ENCODE measurements at regions not wholly inside any gene's neighbourhood (a gene's known extent, or its start where the extent isn't known, plus 50 kb on each side); places are given as distances from the start of the nearest gene placed in this dataset.
"Not testable (repeated sequence)": the region's sequence is repeated elsewhere in the genome, so short reads cannot be mapped to it uniquely, and the experiment has no call there.

GRCh38 chr2:84300696-84301029 lies 158.4 kb downstream of the SUCLG1 start:
- no peak for ATAC-seq
- WGBS, 2 donors, result 60 to 66% methylated on average over 4 of the region's 4 CpGs
- TF ChIP-seq CTCF (IDR thresholded peaks at IDR 0.05), result no peak
- no peak for TF ChIP-seq POLR2A (IDR thresholded peaks at IDR 0.05)

GRCh38 chr2:84300001-84300695 lies 158.9 kb downstream of the SUCLG1 start:
- 37 to 52% methylated on average over 8 of the region's 8 CpGs for WGBS, 2 donors
- H3K27ac ChIP-seq; H3K4me1 ChIP-seq; H3K27me3 ChIP-seq; H3K4me3 ChIP-seq; DNase-seq; H3K36me3 ChIP-seq (replicated peaks in 1 of 2; ENCODE audit: insufficient read depth in 1 of 2, low read depth in 2 of 2); ATAC-seq; H3K9me3 ChIP-seq; intact Hi-C loops (cut with DNase I): not testable (repeated sequence)

More at GRCh38 chr2:84300696-84301029, 158.4 kb downstream of the SUCLG1 start:
- Histone ChIP-seq H3K36me3 (replicated peaks in 1 of 2; ENCODE audit: insufficient read depth in 1 of 2, low read depth in 2 of 2) (no peaks in the 10 kb centered on the region), H3K27ac (no peak overlapping the region), H3K27me3 (no peaks in the 10 kb centered on the region), H3K9me3 (no peaks in the 10 kb centered on the region), H3K4me1 (no peaks in the 10 kb centered on the region), H3K4me3 (no peak overlapping the region)
- no peak for DNase-seq
- intact Hi-C loops (cut with DNase I), result no loop called here

- Histone ChIP-seq H3K27me3 (no peaks in the 10 kb centered on the region), H3K36me3 (replicated peaks in 1 of 2; ENCODE audit: insufficient read depth in 1 of 2, low read depth in 2 of 2) (no peaks in the 10 kb centered on the region), H3K4me3 (no peak overlapping the region), H3K27ac (no peak overlapping the region), H3K4me1 (no peaks in the 10 kb centered on the region), H3K9me3 (no peaks in the 10 kb centered on the region)
- 66 to 70% methylated on average over 3 of the region's 3 CpGs for WGBS, 2 donors
- ATAC-seq, result no peak
- DNase-seq, result no peak
- TF ChIP-seq CTCF (IDR thresholded peaks at IDR 0.05) (no peak), POLR2A (IDR thresholded peaks at IDR 0.05) (no peak)
- intact Hi-C loops (cut with DNase I), result no loop called here
Observed at GRCh38 chr2:84299211-84299775, 159.8 kb downstream of the SUCLG1 start.

GRCh38 chr2:84297155-84297554 lies 161.9 kb downstream of the SUCLG1 start:
- DNase-seq, result no peak
- H3K27ac ChIP-seq, result no peak overlapping the region

More at GRCh38 chr2:84297155-84297554, 161.9 kb downstream of the SUCLG1 start:
- TF ChIP-seq POLR2A (IDR thresholded peaks at IDR 0.05) (no peak), CTCF (IDR thresholded peaks at IDR 0.05) (no peak)
- intact Hi-C loops (cut with DNase I), result no loop called here
- no peaks in the 10 kb centered on the region for H3K27me3 ChIP-seq
- no peak overlapping the region for H3K4me3 ChIP-seq
- H3K4me1 ChIP-seq, result no peaks in the 10 kb centered on the region
- 33 to 38% methylated on average over 3 of the region's 3 CpGs for WGBS, 2 donors
- no peaks in the 10 kb centered on the region for H3K9me3 ChIP-seq
- H3K36me3 ChIP-seq (replicated peaks in 1 of 2; ENCODE audit: insufficient read depth in 1 of 2, low read depth in 2 of 2), result no peaks in the 10 kb centered on the region
- ATAC-seq, result no peak

Data from body of pancreas (tissue), 4 donors.